CMK (cell line): ENCODE measurements at regions not wholly inside any gene's neighbourhood (a gene's known extent, or its start where the extent isn't known, plus 50 kb on each side); places are given as distances from the start of the nearest gene placed in this dataset.
"Not testable (repeated sequence)": the region's sequence is repeated elsewhere in the genome, so short reads cannot be mapped to it uniquely, and the experiment has no call there.

Experiments
- DNase-seq: peaks from one replicate; pipeline ENCODE4 v3.0.0-alpha.2; 2010; ENCODE audit warnings: low read depth

GRCh38 chr19:20388706-20389225 is 176.8 kb downstream of the ZNF737 start:
- no peak for DNase-seq

GRCh38 chr19:20385061-20385460 is 180.5 kb downstream of the ZNF737 start:
- no peak for DNase-seq

- DNase-seq, result peak; percentile 24
Measured at GRCh38 chr19:20371911-20372310, 193.7 kb downstream of the ZNF737 start.

GRCh38 chr19:20371304-20371703 is 194.3 kb downstream of the ZNF737 start:
- not testable (repeated sequence) for DNase-seq

GRCh38 chr19:20367811-20368294 is 197.7 kb downstream of the ZNF737 start:
- DNase-seq, result no peak

GRCh38 chr19:20365146-20365545 is 198.1 kb downstream of the ZNF486 start:
- no peak for DNase-seq

- no peak for DNase-seq
Measured at GRCh38 chr19:20359933-20360720, 193.1 kb downstream of the ZNF486 start.

- not testable (repeated sequence) for DNase-seq
Measured at GRCh38 chr19:20358841-20359465, 191.9 kb downstream of the ZNF486 start.

GRCh38 chr19:20357921-20358320 is 190.9 kb downstream of the ZNF486 start:
- DNase-seq, result no peak

- no peak for DNase-seq
Measured at GRCh38 chr19:20351244-20351643, 184.2 kb downstream of the ZNF486 start.

- no peak for DNase-seq
Measured at GRCh38 chr19:20349206-20349605, 182.2 kb downstream of the ZNF486 start.

GRCh38 chr19:20339444-20339843 is 172.4 kb downstream of the ZNF486 start:
- no peak for DNase-seq

- DNase-seq, result no peak
Measured at GRCh38 chr19:20334760-20335159, 167.7 kb downstream of the ZNF486 start.

GRCh38 chr19:20333508-20333907 is 166.5 kb downstream of the ZNF486 start:
- DNase-seq, result no peak

- DNase-seq, result no peak
Measured at GRCh38 chr19:20325151-20325550, 158.1 kb downstream of the ZNF486 start.

GRCh38 chr19:20321139-20321763 is 154.2 kb downstream of the ZNF486 start:
- no peak for DNase-seq

GRCh38 chr19:20320191-20320590 is 153.2 kb downstream of the ZNF486 start:
- no peak for DNase-seq

GRCh38 chr19:20318616-20319015 is 151.6 kb downstream of the ZNF486 start:
- no peak for DNase-seq

GRCh38 chr19:20315543-20315942 is 148.5 kb downstream of the ZNF486 start:
- no peak for DNase-seq

GRCh38 chr19:20313894-20314293 is 146.9 kb downstream of the ZNF486 start:
- no peak for DNase-seq

- DNase-seq, result no peak
Measured at GRCh38 chr19:20307127-20307526, 140.1 kb downstream of the ZNF486 start.

- not testable (repeated sequence) for DNase-seq
Measured at GRCh38 chr19:20296314-20296713, 129.3 kb downstream of the ZNF486 start.

GRCh38 chr19:20294181-20294580 is 127.2 kb downstream of the ZNF486 start:
- no peak for DNase-seq
